WTC11 (cell line): ENCODE measurements at regions not wholly inside any gene's neighbourhood (a gene's known extent, or its start where the extent isn't known, plus 50 kb on each side); places are given as distances from the start of the nearest gene placed in this dataset.
"Not testable (repeated sequence)": the region's sequence is repeated elsewhere in the genome, so short reads cannot be mapped to it uniquely, and the experiment has no call there.

Source experiments
- ATAC-seq: fragments of 200-7000 bp; cut with Tn5 transposase; 2 replicates; pipeline ENCODE4 v1.10.0; 2021; ENCODE audit warnings: mild to moderate bottlenecking, moderate library complexity
- CTCF ChIA-PET: fragments of 300-600 bp; sonication (Branson Sonifier 250); formaldehyde crosslinking; loops from one replicate; lab custom pipeline; 2021; ENCODE audit warnings: antibody characterized with exemption; lab: Charles Lee
- POLR2A ChIA-PET: fragments of 350-600 bp; sonication (Branson Sonifier 250); formaldehyde crosslinking; loops from one replicate; lab custom pipeline; 2021; ENCODE audit warnings: antibody characterized with exemption; lab: Charles Lee
- DNase-seq: peaks from one replicate; pipeline ENCODE4 v3.0.0; 2021; ENCODE audit warnings: low spot score
- H3K27ac Mint-ChIP-seq: 2 replicates; pipeline ENCODE4 v1.8.0; 2021; ENCODE audit warnings: mixed read lengths
- H3K27me3 Mint-ChIP-seq: 2 replicates; pipeline ENCODE4 v1.8.0; 2021; ENCODE audit warnings: low read depth, mild to moderate bottlenecking, moderate library complexity, mixed read lengths
- H3K36me3 Mint-ChIP-seq: 2 replicates; pipeline ENCODE4 v1.8.0; 2021; ENCODE audit warnings: mixed read lengths
- H3K4me1 Mint-ChIP-seq: 2 replicates; pipeline ENCODE4 v1.8.0; 2022; ENCODE audit warnings: mixed read lengths
- H3K4me3 Mint-ChIP-seq: 2 replicates; pipeline ENCODE4 v1.8.0; 2021; ENCODE audit warnings: mild to moderate bottlenecking, moderate library complexity, mixed read lengths
- H3K9me3 Mint-ChIP-seq: 2 replicates; pipeline ENCODE4 v1.8.0; 2021; ENCODE audit warnings: mixed read lengths
- ATF1 ChIP-seq: sonication (generic); formaldehyde crosslinking; IDR thresholded peaks from 2 replicates; pipeline ENCODE4 v1.8.1; 2023; ENCODE audit warnings: mild to moderate bottlenecking, moderate library complexity, missing genetic modification reagents
- EMX1 ChIP-seq: fragments of 250-450 bp; sonication (Bioruptor Pico); IDR thresholded peaks from 2 replicates; pipeline ENCODE4 v1.8.0; 2021; ENCODE audit warnings: mild to moderate bottlenecking
- GRHL2 ChIP-seq: fragments of 250-450 bp; sonication (Bioruptor Pico); IDR thresholded peaks from 2 replicates; pipeline ENCODE4 v1.8.0; 2022; ENCODE audit warnings: mild to moderate bottlenecking, moderate library complexity; ENCODE audit not compliant: insufficient replicate concordance, severe bottlenecking
- OVOL2 ChIP-seq: fragments of 250-450 bp; sonication (Bioruptor Pico); IDR thresholded peaks from 2 replicates; pipeline ENCODE4 v1.9.0; 2021; ENCODE audit warnings: mild to moderate bottlenecking, borderline replicate concordance
- TEAD1 ChIP-seq: sonication (generic); formaldehyde crosslinking; IDR thresholded peaks from 2 replicates; pipeline ENCODE4 v1.8.0; 2022; ENCODE audit warnings: mild to moderate bottlenecking, missing genetic modification reagents
- TP53 ChIP-seq: sonication (generic); formaldehyde crosslinking; IDR thresholded peaks from 2 replicates; pipeline ENCODE4 v1.8.1; 2023; ENCODE audit warnings: mild to moderate bottlenecking, missing genetic modification reagents
- ZNF121 ChIP-seq: sonication (generic); formaldehyde crosslinking; IDR thresholded peaks from 2 replicates; pipeline ENCODE4 v1.8.0; 2023; ENCODE audit warnings: missing genetic modification reagents
- ZNF219 ChIP-seq: sonication (generic); formaldehyde crosslinking; IDR thresholded peaks from 2 replicates; pipeline ENCODE4 v1.8.0; 2023; ENCODE audit warnings: missing genetic modification reagents, mild to moderate bottlenecking, borderline replicate concordance
- ZNF425 ChIP-seq: fragments of 250-450 bp; sonication (Bioruptor Pico); conservative IDR thresholded peaks from 2 replicates; pipeline ENCODE4 v1.9.0; 2021; ENCODE audit warnings: mild to moderate bottlenecking
- ZNF532 ChIP-seq: fragments of 250-450 bp; sonication (Bioruptor Pico); IDR thresholded peaks from 2 replicates; pipeline ENCODE4 v1.9.0; 2021; ENCODE audit warnings: mild to moderate bottlenecking, borderline replicate concordance
- TF ChIP-seq, protein P1 (sequence below): fragments of 250-450 bp; sonication (Bioruptor Pico); IDR thresholded peaks from 2 replicates; pipeline ENCODE4 v1.9.0; 2021; ENCODE audit warnings: mild to moderate bottlenecking
- TF ChIP-seq, protein P2 (sequence below): fragments of 250-450 bp; sonication (Bioruptor Pico); IDR thresholded peaks from 2 replicates; pipeline ENCODE4 v2.1.2; 2022; ENCODE audit warnings: mild to moderate bottlenecking, moderate library complexity
- TF ChIP-seq, protein P3 (sequence below): sonication (generic); formaldehyde crosslinking; IDR thresholded peaks from 2 replicates; pipeline ENCODE4 v1.8.1; 2023; ENCODE audit warnings: mild to moderate bottlenecking, moderate library complexity, missing genetic modification reagents
- TF ChIP-seq, protein P4 (sequence below): sonication (generic); formaldehyde crosslinking; IDR thresholded peaks from 2 replicates; pipeline ENCODE4 v1.8.0; 2022; ENCODE audit warnings: mild to moderate bottlenecking, missing genetic modification reagents

DNA sequence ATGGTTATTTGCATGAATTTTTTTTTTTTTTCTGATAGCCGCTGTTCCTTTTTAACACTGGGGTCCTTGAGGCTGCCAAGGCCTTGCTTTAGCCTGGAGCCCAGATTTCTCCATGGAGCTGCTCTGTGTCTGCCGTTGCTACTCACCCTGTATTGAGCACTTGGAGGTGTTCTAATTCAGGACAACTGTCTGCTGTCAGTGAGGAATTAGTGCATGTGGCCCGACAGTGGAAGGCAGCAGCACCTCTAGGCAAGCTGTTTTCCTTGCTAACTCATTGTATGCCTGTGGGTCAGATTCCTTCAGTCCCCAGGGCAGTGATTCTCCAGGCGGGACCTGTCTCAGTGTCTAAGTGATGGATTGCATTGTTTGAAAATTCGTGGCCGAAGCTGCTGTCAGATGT, 147.7 kb upstream of the DPP10 start:
- Mint-ChIP-seq H3K9me3 (peaks cover 41% of the 10 kb centered on the region), H3K36me3 (peaks cover 25% of the 10 kb centered on the region), H3K4me3 (no peak overlapping the region), H3K27me3 (peaks cover 4% of the 10 kb centered on the region), H3K4me1 (peaks cover 22% of the 10 kb centered on the region), H3K27ac (no peak overlapping the region)
- ChIA-PET CTCF (no interaction called here), POLR2A (interaction anchor here (0.6 kb wide), 1 partner anchor 860 kb away, joined by 4 read pairs; no protein-coding TSS in a partner anchor)
- ATAC-seq (peak; percentile 61), DNase-seq (no peak)
- TF ChIP-seq, protein P1, sequence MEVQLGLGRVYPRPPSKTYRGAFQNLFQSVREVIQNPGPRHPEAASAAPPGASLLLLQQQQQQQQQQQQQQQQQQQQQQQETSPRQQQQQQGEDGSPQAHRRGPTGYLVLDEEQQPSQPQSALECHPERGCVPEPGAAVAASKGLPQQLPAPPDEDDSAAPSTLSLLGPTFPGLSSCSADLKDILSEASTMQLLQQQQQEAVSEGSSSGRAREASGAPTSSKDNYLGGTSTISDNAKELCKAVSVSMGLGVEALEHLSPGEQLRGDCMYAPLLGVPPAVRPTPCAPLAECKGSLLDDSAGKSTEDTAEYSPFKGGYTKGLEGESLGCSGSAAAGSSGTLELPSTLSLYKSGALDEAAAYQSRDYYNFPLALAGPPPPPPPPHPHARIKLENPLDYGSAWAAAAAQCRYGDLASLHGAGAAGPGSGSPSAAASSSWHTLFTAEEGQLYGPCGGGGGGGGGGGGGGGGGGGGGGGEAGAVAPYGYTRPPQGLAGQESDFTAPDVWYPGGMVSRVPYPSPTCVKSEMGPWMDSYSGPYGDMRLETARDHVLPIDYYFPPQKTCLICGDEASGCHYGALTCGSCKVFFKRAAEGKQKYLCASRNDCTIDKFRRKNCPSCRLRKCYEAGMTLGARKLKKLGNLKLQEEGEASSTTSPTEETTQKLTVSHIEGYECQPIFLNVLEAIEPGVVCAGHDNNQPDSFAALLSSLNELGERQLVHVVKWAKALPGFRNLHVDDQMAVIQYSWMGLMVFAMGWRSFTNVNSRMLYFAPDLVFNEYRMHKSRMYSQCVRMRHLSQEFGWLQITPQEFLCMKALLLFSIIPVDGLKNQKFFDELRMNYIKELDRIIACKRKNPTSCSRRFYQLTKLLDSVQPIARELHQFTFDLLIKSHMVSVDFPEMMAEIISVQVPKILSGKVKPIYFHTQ (CRISPR knock-in tag), result no peak
- TF ChIP-seq ZNF532 (no peak), TEAD1 (CRISPR knock-in tag) (no peak), EMX1 (CRISPR knock-in tag) (no peak), TP53 (no peak), ZNF425 (CRISPR knock-in tag) (no peak)
- TF ChIP-seq, protein P2, sequence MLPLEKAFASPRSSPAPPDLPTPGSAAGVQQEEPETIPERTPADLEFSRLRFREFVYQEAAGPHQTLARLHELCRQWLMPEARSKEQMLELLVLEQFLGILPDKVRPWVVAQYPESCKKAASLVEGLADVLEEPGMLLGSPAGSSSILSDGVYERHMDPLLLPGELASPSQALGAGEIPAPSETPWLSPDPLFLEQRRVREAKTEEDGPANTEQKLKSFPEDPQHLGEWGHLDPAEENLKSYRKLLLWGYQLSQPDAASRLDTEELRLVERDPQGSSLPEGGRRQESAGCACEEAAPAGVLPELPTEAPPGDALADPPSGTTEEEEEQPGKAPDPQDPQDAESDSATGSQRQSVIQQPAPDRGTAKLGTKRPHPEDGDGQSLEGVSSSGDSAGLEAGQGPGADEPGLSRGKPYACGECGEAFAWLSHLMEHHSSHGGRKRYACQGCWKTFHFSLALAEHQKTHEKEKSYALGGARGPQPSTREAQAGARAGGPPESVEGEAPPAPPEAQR (CRISPR knock-in tag), result no peak

GRCh38 chr2:114300351-114300750, 142.1 kb upstream of the DPP10 start:
- H3K4me1 Mint-ChIP-seq, CTCF ChIA-PET, ATAC-seq, POLR2A ChIA-PET, DNase-seq, H3K27me3 Mint-ChIP-seq, H3K27ac Mint-ChIP-seq, H3K4me3 Mint-ChIP-seq: not testable (repeated sequence)
- peaks cover 39% of the 10 kb centered on the region for H3K36me3 Mint-ChIP-seq
- peaks cover 65% of the 10 kb centered on the region for H3K9me3 Mint-ChIP-seq

DNA sequence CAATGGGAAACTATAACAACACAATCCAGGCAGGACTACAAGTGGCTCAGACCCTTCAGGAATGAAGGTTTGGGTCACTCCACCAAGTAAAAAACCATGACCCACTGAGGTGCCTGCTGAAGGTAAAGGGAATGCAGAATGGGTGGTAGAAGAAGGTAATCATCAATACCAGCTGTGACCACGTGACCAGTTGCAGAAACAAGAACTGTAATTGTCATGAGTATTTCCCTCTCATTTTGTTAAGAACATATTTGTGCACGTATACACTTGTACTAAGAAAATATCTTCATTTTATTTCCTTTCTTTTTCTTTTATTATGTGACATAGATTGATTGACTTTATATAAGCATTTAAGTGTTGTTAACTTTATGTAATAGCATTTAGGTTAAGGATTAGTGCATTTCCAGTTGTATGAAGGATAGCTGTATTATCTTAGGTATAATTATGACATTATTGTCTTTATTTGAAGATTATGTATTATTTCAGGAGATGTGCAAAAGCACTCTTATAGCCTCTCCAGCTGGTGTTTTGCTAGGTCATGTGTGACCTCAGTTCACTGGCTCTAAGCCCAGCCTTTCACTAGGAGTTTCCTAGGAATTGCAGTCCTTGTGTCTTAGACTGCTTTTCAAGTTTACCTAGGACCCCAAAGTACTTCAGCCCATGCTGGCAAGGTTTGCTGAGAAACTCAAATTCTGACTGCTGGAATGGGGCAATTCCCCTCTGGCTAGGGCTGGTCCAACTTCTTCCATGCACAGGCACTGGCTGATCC, 125.7 kb upstream of the DPP10 start:
- no peak for DNase-seq
- ChIA-PET POLR2A (no interaction called here), CTCF (no interaction called here)
- no peak for ATAC-seq
- peaks cover 15% of the 10 kb centered on the region; the same call in 1 of the 2 replicates for H3K36me3 Mint-ChIP-seq
- peaks cover 3% of the 10 kb centered on the region; the same call in 1 of the 2 replicates for H3K27me3 Mint-ChIP-seq
- TF ChIP-seq, protein P3, sequence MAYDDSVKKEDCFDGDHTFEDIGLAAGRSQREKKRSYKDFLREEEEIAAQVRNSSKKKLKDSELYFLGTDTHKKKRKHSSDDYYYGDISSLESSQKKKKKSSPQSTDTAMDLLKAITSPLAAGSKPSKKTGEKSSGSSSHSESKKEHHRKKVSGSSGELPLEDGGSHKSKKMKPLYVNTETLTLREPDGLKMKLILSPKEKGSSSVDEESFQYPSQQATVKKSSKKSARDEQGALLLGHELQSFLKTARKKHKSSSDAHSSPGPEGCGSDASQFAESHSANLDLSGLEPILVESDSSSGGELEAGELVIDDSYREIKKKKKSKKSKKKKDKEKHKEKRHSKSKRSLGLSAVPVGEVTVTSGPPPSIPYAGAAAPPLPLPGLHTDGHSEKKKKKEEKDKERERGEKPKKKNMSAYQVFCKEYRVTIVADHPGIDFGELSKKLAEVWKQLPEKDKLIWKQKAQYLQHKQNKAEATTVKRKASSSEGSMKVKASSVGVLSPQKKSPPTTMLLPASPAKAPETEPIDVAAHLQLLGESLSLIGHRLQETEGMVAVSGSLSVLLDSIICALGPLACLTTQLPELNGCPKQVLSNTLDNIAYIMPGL (CRISPR knock-in tag), result no peak
- TF ChIP-seq ZNF121 (CRISPR knock-in tag), result no peak
- TF ChIP-seq ATF1 (CRISPR knock-in tag), result no peak
- TF ChIP-seq, protein P4, sequence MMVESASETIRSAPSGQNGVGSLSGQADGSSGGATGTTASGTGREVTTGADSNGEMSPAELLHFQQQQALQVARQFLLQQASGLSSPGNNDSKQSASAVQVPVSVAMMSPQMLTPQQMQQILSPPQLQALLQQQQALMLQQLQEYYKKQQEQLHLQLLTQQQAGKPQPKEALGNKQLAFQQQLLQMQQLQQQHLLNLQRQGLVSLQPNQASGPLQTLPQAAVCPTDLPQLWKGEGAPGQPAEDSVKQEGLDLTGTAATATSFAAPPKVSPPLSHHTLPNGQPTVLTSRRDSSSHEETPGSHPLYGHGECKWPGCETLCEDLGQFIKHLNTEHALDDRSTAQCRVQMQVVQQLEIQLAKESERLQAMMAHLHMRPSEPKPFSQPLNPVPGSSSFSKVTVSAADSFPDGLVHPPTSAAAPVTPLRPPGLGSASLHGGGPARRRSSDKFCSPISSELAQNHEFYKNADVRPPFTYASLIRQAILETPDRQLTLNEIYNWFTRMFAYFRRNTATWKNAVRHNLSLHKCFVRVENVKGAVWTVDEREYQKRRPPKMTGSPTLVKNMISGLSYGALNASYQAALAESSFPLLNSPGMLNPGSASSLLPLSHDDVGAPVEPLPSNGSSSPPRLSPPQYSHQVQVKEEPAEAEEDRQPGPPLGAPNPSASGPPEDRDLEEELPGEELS (CRISPR knock-in tag), result no peak
- no peak for TF ChIP-seq OVOL2 (CRISPR knock-in tag)
- TF ChIP-seq ZNF219, result no peak
- TF ChIP-seq GRHL2 (CRISPR knock-in tag), result no peak
- TF ChIP-seq EMX1 (CRISPR knock-in tag), result no peak
- no peak overlapping the region for H3K4me3 Mint-ChIP-seq
- no peaks in the 10 kb centered on the region for H3K4me1 Mint-ChIP-seq
- peaks cover 42% of the 10 kb centered on the region for H3K9me3 Mint-ChIP-seq
- H3K27ac Mint-ChIP-seq, result no peak overlapping the region
